GM12878 (cell line): ENCODE measurements at regions not wholly inside any gene's neighbourhood (a gene's known extent, or its start where the extent isn't known, plus 50 kb on each side); places are given as distances from the start of the nearest gene placed in this dataset.

Source experiments
- EZH2 ChIP-seq: IDR thresholded peaks from 2 replicates; pipeline ENCODE4 v1.6.1; 2012; ENCODE audit warnings: low read depth, mild to moderate bottlenecking, control low read depth, inconsistent platforms, low read length, borderline replicate concordance; ENCODE audit not compliant: control insufficient read depth
- LARP7 ChIP-seq: fragments of 450-650 bp; IDR thresholded peaks from 2 replicates; pipeline ENCODE4 v1.6.1; 2017; ENCODE audit warnings: mild to moderate bottlenecking
- NFYB ChIP-seq: IDR thresholded peaks from 2 replicates; pipeline ENCODE4 v1.6.1; 2011; ENCODE audit warnings: low read depth, mild to moderate bottlenecking, low read length, improper control_type of control experiment, moderate library complexity; ENCODE audit not compliant: insufficient read depth
- PKNOX1 ChIP-seq: fragments of 450-650 bp; IDR thresholded peaks from 2 replicates; pipeline ENCODE4 v1.6.1; 2016; ENCODE audit warnings: mild to moderate bottlenecking
- POLR2A ChIP-seq: IDR thresholded peaks from 2 replicates; pipeline ENCODE4 v1.6.1; 2011; ENCODE audit warnings: low read depth, mild to moderate bottlenecking, low read length
- POLR2AphosphoS5 ChIP-seq: IDR thresholded peaks from 2 replicates; pipeline ENCODE4 v1.6.1; 2011; ENCODE audit warnings: mild to moderate bottlenecking, low read length, inconsistent platforms
- RAD21 ChIP-seq: IDR thresholded peaks from 2 replicates; pipeline ENCODE4 v1.6.1; 2011; ENCODE audit warnings: mild to moderate bottlenecking, low read depth, low read length, moderate library complexity; ENCODE audit not compliant: insufficient read depth
- SMARCA5 ChIP-seq: fragments of 450-650 bp; IDR thresholded peaks from 2 replicates; pipeline ENCODE4 v1.6.1; 2017; ENCODE audit warnings: mild to moderate bottlenecking
- SRF ChIP-seq, 2 experiments: IDR thresholded peaks; 2 replicates each; pipeline ENCODE4 v1.6.1; 2011; ENCODE audit warnings: low read depth in 2 of 2, low read length in 2 of 2, mild to moderate bottlenecking in 1 of 2, moderate library complexity in 1 of 2
- ZNF24 ChIP-seq: fragments of 450-650 bp; IDR thresholded peaks from 2 replicates; pipeline ENCODE4 v1.6.1; 2017; ENCODE audit warnings: antibody characterized with exemption, mild to moderate bottlenecking
- TF ChIP-seq, protein P1 (sequence below): fragments of 450-650 bp; IDR thresholded peaks from 2 replicates; pipeline ENCODE4 v1.6.1; 2017; ENCODE audit warnings: mild to moderate bottlenecking
- TF ChIP-seq, protein P2 (sequence below), 3 experiments: IDR thresholded peaks in 2 of 3; conservative IDR thresholded peaks in 1 of 3; 2 replicates each; pipeline ENCODE4 v1.5.1; 2011; ENCODE audit warnings: low read depth in 3 of 3, low read length in 3 of 3, mild to moderate bottlenecking in 3 of 3, control low read depth in 2 of 3, moderate library complexity in 2 of 3, inconsistent platforms in 1 of 3, mixed read lengths in 1 of 3; ENCODE audit not compliant: control insufficient read depth in 2 of 3, insufficient read depth in 1 of 3; ENCODE audit errors: extremely low read depth in 1 of 3

DNA sequence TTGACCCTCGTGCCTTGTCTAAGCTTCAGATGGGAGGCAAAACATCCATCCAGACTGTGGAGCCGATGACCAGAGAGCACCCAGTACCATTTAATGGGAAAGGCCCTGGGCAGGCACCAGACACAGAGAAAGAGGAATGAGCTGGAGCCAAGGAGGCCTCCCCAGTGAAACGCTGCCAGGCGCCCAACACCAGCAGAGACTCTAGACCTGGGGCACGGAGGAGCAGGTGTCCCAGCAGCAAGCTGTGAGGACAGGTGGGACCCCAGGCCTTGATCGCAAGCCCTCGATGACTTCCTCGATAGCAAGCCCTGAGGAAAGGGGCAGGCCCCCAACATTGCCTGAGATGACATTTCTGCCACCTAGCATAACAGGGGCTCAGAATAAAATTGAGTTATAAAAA lies 62.2 kb upstream of the SIAH1 start:
- TF ChIP-seq, protein P1, sequence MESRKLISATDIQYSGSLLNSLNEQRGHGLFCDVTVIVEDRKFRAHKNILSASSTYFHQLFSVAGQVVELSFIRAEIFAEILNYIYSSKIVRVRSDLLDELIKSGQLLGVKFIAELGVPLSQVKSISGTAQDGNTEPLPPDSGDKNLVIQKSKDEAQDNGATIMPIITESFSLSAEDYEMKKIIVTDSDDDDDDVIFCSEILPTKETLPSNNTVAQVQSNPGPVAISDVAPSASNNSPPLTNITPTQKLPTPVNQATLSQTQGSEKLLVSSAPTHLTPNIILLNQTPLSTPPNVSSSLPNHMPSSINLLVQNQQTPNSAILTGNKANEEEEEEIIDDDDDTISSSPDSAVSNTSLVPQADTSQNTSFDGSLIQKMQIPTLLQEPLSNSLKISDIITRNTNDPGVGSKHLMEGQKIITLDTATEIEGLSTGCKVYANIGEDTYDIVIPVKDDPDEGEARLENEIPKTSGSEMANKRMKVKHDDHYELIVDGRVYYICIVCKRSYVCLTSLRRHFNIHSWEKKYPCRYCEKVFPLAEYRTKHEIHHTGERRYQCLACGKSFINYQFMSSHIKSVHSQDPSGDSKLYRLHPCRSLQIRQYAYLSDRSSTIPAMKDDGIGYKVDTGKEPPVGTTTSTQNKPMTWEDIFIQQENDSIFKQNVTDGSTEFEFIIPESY, result no peak
- TF ChIP-seq SMARCA5, result no peak
- TF ChIP-seq NFYB, result no peak
- no peak for TF ChIP-seq SRF (IDR thresholded peaks at IDR 0.05; ENCODE audit: low read depth in 2 of 2, low read length in 2 of 2)
- TF ChIP-seq, protein P2, sequence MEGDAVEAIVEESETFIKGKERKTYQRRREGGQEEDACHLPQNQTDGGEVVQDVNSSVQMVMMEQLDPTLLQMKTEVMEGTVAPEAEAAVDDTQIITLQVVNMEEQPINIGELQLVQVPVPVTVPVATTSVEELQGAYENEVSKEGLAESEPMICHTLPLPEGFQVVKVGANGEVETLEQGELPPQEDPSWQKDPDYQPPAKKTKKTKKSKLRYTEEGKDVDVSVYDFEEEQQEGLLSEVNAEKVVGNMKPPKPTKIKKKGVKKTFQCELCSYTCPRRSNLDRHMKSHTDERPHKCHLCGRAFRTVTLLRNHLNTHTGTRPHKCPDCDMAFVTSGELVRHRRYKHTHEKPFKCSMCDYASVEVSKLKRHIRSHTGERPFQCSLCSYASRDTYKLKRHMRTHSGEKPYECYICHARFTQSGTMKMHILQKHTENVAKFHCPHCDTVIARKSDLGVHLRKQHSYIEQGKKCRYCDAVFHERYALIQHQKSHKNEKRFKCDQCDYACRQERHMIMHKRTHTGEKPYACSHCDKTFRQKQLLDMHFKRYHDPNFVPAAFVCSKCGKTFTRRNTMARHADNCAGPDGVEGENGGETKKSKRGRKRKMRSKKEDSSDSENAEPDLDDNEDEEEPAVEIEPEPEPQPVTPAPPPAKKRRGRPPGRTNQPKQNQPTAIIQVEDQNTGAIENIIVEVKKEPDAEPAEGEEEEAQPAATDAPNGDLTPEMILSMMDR (IDR thresholded peaks at IDR 0.05 in 2 of 3, conservative IDR thresholded peaks at IDR 0.05 in 1 of 3; ENCODE audit: control insufficient read depth in 2 of 3, extremely low read depth in 1 of 3, insufficient read depth in 1 of 3, low read depth in 3 of 3, low read length in 3 of 3), result no peak
- TF ChIP-seq PKNOX1, result no peak
- TF ChIP-seq POLR2A, result no peak
- TF ChIP-seq EZH2, result no peak
- no peak for TF ChIP-seq POLR2AphosphoS5
- TF ChIP-seq ZNF24, result no peak
- TF ChIP-seq LARP7, result no peak
- no peak for TF ChIP-seq RAD21
